Stimulated activated CD4-positive, alpha-beta T cell treated with anti-CD3 and anti-CD28 coated beads, TNF-alpha, amount 100 ng/mL, for 24 hours (primary cell): ENCODE measurements at regions not wholly inside any gene's neighbourhood (a gene's known extent, or its start where the extent isn't known, plus 50 kb on each side); places are given as distances from the start of the nearest gene placed in this dataset.
"Not testable (repeated sequence)": the region's sequence is repeated elsewhere in the genome, so short reads cannot be mapped to it uniquely, and the experiment has no call there.

Experiments
- DNase-seq, 3 experiments: peaks; one replicate each; pipeline ENCODE4 v3.0.0-alpha.2; 2020; ENCODE audit warnings: low read depth in 3 of 3

DNA sequence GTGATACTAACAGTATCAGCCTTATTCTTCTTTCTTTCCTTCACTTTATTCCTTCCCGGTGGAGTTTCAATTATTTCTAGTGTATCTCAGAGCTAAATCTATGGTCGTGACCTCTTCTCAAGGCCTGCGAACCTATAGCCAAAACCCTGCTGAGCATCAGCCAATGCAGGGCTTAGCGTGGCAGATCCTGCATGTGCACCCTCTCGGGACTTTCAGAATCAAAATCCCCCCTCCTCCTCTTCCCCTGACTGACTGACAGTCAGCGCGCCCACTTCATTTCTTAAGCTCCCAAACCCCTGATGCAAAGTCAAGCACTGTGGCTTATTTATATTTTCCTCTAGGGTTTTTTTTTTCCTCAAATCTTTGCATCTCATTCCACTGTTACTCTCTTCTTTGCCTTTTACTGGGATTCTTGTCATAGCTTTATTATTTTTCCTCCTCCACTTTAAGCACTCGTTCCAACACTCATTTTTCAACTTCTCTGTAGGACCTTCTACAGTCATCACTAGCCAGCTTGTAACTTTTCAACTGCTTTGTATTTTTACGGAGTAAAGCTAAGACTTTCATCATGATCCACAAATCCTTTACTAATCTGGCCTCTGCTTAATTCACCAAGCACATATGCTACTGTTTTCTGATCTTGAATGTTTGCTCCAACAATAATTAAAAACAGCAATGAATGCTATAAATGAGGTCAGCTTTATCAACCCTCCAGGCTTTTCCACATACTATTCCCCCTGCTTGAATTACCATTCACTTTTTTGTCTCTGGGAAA is 896.5 kb upstream of the PIK3C3 start:
- no peak for DNase-seq

DNA sequence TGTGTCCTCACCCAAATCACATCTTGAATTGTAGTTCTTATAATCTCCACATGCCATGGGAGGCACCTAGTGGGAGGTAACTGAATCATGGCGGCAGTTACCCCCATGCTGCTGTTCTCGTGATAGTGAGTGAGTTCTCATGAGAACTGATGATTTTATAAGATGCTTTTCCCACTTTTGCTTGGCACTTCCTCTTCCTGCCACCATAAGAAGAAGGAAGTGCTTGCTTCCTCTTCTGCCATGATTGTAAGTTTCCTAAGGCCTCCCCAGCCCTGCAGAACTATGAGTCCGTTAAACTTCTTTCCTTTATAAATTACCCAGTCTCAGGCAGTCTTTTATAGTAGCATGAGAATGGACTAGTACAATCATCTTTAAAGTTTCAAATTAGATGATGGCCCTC is 902.4 kb upstream of the PIK3C3 start:
- DNase-seq = no peak

DNA sequence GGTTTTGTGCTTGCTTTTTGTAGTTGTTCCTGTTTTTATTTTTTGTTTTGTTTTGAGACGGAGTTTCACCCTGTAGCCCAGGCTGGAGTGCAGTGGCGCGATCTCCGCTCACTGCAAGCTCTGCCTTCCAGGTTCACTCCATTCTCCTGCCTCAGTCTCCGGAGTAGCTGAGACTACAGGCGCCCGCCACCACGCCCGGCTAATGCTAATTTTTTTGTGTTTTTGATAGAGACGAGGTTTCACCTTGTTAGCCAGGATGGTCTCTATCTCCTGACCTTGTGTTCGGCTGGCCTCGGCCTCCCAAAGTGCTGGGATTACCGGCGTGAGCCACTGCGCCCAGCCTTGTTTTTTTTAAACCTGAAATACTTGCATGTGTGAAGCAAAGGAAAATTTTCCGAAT is 908.8 kb upstream of the PIK3C3 start:
- DNase-seq = not testable (repeated sequence)

DNA sequence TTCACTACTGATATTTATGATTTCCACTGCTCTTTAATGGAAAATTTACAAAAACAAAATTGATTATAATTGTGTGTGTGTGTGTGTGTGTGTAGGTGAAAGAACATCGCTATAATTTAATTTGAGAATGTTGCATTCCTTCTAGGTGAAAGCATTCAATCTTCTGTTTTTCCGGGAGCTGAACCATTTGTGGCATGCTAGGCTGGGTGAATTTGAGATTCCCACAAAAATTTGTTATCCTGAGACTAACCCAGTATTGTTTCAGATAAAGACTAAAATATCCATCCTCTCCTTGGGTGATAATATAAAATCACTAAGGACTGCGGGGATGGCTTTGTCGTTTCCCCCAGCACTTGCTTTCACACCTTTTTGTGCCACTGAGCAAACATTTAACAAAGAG is 911.2 kb upstream of the PIK3C3 start:
- DNase-seq = no peak

DNA sequence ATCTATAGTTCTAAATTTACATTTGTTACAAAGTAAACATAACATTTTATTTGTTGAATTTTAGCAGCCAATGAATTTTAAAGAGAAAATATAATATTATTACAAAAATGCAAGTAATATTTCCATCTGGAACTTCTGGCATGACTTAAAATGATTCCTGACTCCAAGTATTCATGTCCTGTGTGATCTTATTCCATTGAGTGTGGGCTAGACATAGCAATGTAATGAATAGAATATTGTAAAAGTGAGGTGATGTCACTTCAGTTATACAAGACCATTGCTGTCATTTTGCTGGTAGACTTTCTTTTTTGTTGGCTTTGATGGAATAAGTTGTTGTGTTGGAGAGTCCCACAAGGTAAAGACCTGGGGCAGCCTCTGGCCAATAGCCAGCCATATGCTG is 912.2 kb upstream of the PIK3C3 start:
- DNase-seq = no peak

DNA sequence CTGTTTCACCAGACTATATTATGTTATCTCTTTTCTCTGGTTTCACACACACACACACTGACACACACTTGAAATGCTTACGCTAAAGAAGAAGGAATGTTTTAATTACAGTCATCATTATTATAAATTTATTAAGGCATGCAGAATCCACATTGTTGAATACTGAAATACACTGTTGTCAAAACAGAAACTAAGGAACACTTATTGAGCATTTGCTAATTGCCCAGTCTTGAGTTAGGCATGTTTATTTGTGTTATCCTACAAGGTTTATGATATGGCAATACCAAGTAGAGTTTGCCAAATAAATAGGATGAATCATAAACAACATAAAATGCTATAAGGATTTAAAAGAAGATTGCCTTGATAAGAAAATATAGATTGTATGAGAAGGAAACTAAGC is 917.0 kb upstream of the PIK3C3 start:
- no peak for DNase-seq

DNA sequence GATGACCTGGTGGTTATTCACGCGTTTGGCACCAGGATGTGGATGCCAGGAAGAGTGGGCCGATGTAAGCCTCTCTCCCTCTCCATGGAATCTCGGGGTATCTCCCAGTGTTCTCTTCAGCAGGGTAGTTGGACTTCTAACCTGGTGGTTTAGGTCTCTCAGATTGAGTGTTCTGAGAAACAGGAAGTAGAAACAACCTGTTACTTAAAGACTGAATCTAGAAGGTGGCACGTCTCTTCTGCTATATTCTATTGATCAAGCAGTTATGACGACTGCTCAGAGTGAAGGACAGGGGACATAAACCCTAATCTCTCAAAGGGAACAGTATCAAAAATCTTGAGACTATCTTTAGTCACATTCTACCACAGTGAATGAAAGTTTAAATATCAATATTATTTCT is 918.7 kb upstream of the PIK3C3 start:
- DNase-seq = no peak

DNA sequence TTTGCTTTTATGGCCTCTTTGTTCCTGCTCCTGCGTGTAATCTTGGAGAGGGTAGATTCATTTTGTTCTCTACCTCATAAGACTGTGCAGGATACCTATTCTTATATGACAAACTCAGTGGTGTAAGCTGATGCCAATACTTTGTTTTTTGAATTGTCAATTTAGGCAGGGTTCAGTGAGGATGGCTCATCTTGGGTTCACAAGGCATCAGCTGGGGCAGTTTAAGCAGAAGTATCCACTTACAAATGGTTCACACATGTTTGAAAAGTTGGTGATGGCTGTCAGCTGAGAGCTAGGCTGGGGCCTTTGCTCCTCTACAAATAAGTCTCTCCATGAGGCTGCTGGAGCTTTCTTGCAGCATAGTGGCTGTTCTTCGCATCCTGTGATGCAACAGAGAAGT is 920.6 kb upstream of the PIK3C3 start:
- DNase-seq = no peak

DNA sequence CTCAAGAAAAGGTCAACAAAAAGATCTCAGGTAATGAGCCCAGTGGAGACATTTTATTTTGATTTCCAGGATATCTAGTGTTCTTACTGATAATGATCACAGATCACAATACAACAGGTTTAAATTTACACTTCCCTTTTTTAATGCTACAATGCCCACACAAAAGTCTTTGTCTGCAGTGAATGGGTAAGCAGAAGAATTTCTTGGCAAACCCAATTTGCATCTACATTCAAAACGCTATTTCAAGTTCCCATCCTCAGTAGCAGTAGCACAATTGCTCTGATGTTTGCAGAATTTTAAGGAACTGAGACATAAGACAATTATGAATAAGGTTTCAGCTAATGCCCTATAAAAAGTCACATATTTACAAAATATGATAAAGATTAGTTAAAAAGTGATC is 929.4 kb upstream of the PIK3C3 start:
- DNase-seq = no peak

DNA sequence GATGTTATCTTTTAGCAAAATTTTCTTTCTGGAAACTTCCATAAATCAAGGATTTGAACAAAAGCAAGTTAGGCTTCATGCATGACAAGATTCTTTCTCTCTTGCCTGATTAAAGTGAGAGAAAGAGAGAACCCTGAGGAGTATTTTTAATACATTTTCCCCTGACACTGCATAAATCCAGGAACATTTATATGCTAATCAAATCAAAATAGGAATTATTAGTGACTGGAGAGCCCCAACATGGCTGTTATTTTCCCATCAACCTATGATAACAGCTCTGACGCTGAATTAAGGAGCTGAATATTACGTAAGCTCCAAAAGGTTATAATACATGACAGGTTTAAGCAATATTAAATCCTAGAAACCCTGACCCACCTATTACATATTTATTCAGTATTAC is 930.2 kb upstream of the PIK3C3 start:
- no peak for DNase-seq

DNA sequence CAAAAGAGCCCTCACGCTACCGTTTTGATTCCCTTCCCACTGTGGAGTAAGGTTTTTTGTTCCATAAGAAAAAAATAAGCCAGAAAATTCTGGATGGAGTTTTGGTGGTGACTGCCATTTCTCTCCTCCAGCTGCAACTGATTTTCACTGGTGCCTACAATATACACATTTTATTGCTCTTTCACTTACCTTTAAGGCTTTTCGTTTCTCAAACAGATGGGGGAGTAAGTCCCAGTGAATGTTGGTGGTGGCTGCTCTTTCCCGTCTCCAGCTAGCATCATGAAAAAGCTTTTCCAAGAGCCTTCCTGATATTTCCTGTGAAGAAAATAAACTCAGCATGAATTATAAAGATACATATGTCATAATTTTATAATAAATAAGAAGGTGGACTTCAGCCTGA is 932.5 kb upstream of the PIK3C3 start:
- no peak for DNase-seq

DNA sequence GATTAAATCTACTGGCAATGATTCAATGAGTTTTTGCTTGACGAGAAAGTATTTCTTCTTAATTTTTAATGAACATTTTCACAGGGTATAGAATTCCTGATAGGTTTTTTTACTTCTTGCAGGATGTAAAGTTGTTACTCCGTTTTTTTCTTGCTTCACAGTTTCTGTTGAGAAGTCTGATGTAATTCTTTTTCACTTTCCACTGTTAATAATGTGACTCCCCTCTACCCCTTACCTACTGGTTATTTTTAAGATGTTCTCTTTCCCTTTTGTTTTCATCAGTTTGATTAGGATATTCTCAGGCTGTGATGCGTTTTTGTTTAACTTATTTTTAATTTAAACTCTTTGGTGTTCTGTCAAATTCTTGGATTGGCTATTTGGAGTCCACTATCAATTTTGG is 933.9 kb upstream of the PIK3C3 start:
- no peak for DNase-seq

DNA sequence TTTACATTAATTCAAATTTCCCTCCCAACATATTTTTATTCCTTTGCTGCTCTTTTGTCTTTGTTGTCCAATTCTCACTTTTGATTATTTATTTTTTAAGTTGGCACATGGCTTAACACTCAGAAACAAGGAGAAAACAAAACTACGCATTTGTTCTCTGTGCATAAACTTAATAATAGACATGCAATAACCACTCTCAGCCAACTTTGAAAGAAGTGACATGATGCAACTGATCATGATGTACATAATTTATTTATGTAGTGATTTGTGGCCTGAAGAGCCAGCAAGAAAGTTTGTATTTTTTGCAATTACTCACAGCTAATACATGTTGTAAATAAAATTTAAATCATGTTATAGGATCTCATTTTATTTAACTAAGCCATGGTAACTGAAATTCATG is 942.8 kb upstream of the PIK3C3 start:
- no peak for DNase-seq

DNA sequence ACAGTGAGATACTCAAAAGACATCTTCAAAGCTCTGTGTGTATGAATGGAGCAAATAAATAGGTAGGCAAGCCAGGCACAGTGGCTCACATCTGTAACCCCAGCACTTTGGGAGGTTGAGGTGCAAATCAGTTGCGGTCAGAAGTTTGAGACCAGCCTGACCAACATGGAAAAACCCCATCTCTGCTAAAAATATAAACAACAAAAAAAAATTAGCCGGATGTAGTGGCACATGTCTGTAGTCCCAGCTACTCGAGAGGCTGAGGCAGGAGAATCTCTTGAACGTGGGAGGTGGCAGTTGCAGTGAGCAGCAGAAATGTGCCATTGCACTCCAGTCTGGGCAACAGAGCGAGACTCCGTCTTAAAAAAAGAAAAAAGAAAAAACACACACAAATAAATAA is 945.1 kb upstream of the PIK3C3 start:
- DNase-seq = no peak

DNA sequence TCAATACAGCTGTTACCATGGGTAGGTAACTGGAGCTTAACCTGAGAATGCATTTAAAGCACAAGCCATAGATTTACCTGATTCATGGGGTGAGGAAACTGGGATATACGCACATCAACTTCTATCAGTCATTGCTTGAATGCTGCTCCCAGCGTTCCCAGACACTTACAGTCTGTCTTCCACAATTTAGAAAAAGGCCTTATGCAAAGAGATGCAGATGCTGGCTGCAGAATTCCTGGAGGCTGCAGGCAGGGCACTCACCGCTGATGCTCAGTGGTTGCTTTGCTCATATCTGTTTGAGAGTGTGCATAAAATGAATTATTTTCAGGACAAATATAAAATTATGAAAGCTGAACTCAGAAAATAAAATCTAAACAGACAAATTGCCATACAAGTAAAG is 950.7 kb upstream of the PIK3C3 start:
- DNase-seq = no peak

DNA sequence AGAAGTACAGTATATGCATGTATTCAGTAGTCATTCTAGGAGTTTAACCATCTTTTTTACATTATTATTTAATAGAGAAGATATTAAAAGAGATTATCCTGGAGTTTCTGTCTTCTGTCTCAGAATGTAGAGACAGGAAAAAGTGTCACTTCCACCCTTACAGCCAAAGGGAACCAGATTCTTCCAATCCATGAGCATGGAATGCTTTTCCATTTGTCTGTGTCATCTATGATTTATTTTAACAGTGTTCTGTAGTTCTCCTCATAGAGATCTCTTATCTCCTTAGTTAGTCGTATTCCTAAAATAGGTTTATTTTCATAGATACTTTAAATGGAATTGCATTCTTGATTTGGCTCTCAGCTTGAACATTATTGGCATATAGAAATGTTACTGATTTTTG is 959.5 kb upstream of the PIK3C3 start:
- no peak for DNase-seq

DNA sequence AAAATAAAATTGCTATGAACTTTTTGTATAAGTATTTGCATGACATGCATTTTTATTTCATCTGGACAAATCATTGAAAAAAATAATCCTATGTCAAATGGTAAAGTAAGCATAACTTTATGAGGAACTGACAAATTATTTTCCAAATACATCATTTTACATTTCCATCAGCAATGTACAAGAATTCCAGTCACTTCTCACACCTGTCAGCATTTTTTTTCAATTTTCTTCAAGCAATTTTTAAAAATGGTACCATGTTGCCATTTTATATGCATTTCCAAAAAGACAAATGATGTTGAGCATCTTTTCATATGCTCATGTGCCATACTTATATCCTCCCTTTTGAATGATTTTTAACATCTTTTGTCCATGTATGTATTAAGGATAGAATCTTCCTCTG is 961.7 kb upstream of the PIK3C3 start:
- DNase-seq = no peak

DNA sequence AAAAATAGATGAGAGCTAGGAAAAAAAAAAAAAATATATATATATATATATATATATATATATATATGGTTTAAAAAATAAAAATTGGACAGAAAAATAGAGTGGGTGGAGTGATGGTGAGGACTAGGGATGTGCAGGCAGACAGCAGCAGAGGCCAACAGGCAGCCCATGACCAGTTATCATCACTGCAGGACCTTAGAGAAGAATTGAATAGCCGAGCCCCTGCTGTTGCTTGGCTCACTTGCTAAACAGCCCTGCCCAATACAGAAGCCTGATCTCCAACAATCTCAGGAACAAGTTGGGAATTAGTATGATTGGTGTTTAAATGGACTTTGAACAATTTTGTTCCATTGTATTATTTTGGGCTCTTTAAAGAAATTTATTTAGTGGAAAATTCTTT is 967.5 kb upstream of the PIK3C3 start:
- DNase-seq = no peak

DNA sequence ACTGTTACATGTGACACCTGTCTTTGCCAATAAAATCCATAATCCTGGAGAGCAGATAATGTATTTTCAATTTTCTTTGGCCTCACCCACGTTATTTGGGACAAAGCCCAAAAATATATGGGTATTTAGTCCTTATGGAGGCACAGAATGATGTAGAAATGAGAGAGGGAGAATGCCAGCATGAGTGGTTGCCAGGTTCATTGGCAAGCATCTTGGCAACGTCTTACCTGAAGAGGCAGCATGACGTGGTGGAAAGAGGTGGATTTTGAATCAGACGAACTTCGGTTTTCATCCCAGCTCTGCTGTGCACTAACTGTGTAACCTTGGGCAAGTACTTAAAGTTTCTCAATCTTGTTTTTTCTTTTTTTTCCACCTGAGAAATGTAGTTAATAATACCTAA is 969.6 kb upstream of the PIK3C3 start:
- DNase-seq = no peak

DNA sequence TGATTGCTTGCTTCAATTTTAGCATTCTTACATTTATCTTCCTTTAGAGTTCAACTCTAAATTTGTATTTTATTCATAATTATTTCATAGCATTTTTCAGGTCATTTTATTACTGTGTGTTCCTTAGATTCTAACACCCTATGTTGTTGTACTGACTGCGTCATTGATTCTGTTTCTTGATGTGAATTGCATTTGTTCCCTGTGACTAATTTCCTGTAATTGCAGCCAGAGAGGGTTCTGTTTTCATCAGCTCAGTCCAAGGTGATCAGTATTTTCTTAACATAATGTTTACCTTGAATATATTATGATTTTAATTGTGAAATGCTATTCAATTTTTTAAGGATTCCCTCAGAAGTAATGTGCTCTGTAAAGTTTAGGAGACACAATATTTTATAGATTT is 970.2 kb upstream of the PIK3C3 start:
- no peak for DNase-seq

DNA sequence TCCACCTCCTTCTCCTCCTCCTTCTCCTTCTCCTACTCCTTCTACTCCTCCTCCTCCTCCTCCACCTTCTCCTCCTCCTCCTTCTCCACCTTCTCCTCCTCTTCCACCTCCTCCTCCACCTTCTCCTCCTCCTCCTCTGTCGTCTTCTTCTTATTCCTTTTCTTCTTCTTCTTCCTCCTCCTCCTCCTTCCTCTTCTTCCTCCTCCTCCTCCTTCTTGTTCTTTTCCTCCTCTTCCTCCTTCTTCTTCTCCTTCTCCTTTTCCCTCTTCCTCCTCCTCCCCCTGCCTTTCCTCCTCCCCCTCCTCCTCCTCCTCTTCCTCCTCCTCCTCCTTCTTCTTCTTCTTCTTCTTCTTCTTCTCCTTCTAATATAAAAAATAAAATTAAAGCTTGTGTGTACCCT is 971.2 kb upstream of the PIK3C3 start:
- no peak for DNase-seq

DNA sequence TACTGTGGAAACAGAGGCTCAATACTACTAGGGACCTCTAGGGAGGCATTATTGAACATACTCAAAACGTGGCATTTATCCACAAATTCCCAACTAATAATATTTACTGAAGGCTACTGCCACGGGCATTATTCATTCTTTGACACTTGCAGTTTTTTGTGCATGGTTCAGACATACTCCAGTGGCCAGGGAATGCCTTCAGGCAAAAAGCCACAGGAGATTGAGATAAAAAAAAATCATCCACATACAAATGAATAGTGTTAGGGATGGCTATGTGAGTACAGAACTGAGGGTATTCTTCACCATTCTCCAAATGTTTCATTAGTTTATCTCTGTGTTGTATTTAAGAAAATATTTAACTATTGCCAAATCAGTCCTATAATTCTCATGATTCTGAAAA is 974.9 kb upstream of the PIK3C3 start:
- no peak for DNase-seq

DNA sequence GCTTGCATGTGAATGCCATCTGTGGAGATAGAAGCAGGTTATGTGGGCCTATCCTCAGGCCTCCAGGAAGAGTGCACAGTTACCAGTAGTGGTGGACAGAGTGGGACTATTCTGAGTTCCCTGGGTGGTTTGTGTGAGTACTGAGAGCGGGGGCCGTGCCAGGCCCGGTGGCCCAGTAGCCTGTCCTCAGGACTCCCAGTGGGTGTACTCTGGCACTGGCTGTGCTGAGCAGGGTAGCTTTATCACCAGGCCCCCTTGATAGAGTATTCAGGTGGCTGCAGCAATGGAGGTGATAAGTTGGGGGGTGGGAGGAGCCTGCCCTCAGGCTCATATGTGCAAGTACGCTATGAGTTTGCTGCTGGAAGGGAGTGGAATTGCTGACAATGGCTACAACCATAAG is 979.0 kb upstream of the PIK3C3 start:
- no peak for DNase-seq

DNA sequence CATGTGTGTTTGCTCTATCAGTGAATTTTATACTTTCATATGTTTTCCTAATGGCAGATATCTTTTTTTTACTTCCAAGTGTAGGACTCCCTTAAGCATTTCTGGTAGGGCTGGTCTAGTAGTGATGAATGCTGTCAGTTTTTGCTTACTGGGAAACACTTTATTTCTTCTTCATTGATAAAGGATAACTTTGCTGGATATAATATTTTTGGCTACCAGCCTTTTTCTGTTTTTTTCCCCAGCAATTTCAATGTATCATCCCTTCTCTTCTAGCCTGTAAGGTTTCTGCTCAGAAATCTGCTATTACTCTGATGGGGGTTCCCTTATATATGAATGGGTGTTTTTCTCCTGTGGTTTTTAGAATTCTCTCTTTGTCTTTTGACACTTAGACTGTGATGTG is 980.6 kb upstream of the PIK3C3 start:
- no peak for DNase-seq
